A204.1 (cell line): ENCODE measurements at regions not wholly inside any gene's neighbourhood (a gene's known extent, or its start where the extent isn't known, plus 50 kb on each side); places are given as distances from the start of the nearest gene placed in this dataset.
"Not testable (repeated sequence)": the region's sequence is repeated elsewhere in the genome, so short reads cannot be mapped to it uniquely, and the experiment has no call there.

Source experiments
- FAIRE-seq: peaks from 2 replicates; lab custom pipeline; 2012; peaks lifted over from hg19 to GRCh38; lab: Jason Lieb, UNC

- FAIRE-seq, result no peak
These were observed 278.4 kb upstream of the DDX18 start for GRCh38 chr2:117536139-117536538.

- no peak for FAIRE-seq
These were observed 277.5 kb upstream of the DDX18 start for GRCh38 chr2:117537032-117537431.

GRCh38 chr2:117551858-117552257 lies 262.6 kb upstream of the DDX18 start:
- no peak for FAIRE-seq

GRCh38 chr2:117553448-117553847 lies 261.0 kb upstream of the DDX18 start:
- FAIRE-seq, result no peak

- no peak for FAIRE-seq
These were observed 258.5 kb upstream of the DDX18 start for GRCh38 chr2:117555965-117556364.

- FAIRE-seq, result no peak
These were observed 256.9 kb upstream of the DDX18 start for GRCh38 chr2:117557626-117558025.

DNA sequence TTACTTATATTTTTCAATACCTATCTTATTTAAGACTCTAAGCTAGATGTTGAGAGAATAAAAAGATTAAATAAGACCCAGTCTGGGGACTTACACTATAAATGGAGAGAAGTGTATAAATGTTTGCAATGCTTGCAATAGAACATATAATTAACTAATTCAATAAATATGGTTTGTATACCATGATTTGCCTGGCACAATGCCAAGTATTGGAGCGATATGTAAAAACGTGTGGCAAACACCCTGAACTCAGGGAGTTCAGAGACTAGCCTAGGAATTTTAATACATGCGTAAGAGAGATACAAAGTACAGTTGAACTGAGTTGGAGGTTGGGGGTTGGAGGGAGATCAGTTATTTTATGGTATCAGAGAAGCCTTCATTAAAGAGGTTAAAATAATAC lies 251.8 kb upstream of the DDX18 start:
- FAIRE-seq, result no peak

DNA sequence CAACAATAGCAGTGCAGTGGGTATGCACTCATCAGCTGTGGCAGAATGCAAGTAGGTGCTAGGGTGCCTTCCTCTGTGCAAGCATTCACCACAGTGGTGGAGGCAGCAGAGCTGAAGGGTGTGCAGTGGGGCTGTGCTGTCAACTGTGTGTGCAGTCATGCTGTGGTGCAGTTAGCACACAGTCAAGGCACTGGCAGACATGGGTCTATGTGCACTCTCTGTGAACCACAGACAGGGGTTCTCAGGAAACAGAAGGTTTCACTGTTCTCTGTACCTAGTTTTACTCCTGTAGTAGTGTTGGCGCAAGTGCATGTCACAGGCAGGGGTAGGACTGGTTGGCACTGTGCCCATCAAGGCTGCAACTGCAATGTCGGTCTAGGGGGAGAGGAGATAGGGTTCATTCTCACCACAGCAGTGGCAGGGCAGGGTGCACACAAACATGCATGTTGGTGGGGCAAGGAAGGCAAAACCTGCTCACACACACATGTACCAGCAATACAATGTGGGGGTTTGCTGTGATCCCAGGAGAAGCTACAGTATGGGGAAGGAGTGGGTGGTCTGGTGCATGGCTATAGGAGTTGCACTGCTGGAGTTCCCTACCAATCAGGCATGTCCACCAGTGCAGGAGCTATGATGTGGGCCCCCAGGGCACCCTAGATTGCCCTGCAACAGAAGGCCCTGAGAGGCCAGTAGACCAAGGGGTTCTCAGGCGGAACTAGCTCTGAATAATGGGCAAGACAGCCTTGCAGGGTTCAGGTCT lies 242.7 kb upstream of the DDX18 start:
- no peak for FAIRE-seq

GRCh38 chr2:117587310-117587709 lies 227.2 kb upstream of the DDX18 start:
- peak; percentile 57 for FAIRE-seq

- FAIRE-seq, result no peak
These were observed 211.4 kb upstream of the DDX18 start for GRCh38 chr2:117603060-117603459.

DNA sequence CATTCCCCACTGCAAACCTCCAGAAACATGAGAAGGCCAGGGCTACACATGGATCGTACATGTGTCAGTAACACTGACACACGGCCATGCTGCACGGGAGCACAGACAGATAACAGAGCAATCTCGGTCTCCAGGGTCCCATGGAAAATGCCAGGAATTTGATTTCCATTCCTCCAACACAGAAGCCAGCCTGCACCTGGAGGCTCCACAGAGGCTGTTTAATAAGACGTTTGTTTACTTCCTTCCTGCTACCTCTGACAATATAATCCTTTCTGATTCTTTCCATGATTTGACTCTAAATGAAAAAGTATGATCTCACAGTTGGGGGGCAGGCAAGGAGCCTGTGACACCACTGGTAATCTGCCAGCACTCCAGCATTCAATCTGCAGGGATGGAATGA lies 210.9 kb upstream of the DDX18 start:
- no peak for FAIRE-seq

- no peak for FAIRE-seq
These were observed 207.3 kb upstream of the DDX18 start for GRCh38 chr2:117607202-117607601.

DNA sequence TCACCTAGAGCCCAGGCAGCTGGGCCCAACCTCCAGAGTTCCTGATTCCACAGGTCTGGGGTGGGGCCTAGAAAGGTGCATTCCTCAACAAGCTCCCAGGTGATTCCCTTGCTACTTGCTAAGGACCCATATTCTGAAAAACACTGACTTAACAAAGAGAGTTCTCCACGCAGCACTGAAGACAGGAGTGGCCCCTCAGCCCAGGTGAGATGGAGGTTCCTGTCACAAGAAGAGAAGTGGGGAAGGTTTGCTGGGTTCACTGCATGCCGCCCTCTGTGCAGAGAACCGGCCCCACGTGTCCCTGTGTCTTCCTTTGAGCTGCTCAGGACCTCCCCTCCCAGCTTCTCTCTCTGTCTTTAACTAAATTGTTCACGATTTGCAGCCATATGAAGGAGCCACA lies 201.4 kb upstream of the DDX18 start:
- no peak for FAIRE-seq

- FAIRE-seq, result no peak
These were observed 200.2 kb upstream of the DDX18 start for GRCh38 chr2:117614296-117614695.

DNA sequence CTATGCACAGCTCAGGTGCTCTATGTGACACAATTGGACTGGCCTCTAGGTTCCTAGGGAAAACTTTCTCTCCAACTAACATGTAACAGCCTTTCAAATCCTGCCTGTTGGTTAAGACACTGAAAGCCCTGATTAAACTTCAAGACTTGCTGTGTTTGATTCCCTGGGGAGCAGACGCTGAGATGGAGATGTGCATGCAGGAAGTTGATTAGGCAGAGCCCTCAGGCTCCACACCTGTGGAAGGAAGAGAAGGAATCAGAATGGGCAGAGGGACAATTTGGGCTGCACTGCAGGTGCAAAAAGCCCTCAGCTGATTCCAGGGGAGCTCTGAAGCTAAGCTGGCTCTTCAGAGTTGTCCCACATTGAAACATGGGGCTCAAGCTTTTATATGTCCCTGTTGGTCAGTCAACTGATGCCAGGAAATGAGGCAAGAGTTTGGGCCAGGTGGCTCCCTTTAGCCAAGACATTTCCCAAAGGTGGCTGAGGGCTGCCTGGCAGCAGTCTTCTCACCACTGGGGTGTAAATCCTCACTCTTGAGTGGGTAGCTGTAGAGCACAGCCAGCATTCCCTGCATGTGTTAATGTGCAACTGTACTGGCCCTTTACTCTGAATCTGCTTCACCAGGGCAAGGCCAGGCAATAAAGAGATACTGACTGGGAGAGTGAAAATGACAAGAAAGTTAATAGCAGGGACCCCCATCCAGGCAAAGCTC lies 199.5 kb upstream of the DDX18 start:
- FAIRE-seq, result no peak

DNA sequence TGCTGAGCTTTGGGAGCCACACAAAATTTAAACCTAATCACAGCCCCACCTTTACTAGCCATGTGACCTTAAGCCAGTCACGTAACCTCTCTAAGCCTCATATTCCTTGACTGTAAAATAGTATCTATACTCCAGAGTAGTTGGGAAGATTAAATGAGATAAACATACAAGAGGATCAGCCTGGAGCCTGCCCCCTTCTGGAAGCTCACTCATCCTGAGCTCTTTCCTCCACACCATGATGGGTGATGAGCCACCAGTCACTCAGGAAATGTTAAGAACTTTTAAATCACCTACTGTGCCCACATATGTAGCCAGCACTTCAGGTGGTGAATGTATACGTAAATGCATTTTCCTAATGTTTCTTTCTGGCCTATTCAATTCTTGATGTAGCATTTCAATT lies 195.9 kb upstream of the DDX18 start:
- no peak for FAIRE-seq

DNA sequence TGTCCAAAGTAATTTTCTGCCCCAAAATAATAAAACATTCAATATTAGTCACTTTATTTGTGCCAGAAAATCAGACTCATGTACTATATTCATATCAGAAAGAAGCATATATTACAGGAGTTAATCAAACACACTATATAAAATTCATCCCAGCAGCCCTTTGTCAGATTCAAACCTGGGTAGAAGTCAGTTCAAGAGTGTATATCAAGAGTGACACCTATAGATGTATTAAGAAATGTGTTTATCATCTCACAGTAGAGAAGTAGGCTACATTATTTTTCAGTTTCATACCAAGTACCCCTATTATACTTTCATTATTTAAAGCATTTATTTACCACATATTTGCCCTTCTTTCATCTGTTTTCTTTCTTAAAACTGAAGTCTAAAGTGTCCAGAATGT lies 193.2 kb upstream of the DDX18 start:
- no peak for FAIRE-seq

DNA sequence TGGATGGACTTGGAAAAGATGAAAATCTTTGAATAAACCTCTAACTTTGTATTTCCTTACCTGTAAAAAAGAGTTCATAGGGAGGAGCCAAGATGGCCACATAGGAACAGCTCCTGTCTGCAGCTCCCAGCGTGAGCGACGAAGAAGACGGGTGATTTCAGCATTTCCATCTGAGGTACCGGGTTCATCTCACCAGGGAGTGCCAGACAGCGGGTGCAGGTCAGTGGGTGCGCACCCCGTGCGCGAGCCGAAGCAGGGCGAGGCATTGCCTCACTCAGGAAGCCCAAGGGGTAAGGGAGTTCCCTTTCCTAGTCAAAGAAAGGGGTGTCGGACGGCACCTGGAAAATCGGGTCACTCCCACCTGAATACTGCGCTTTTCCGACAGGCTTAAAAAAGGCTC lies 191.3 kb upstream of the DDX18 start:
- FAIRE-seq, result not testable (repeated sequence)

- FAIRE-seq, result no peak
These were observed 183.1 kb upstream of the DDX18 start for GRCh38 chr2:117631152-117631945.

DNA sequence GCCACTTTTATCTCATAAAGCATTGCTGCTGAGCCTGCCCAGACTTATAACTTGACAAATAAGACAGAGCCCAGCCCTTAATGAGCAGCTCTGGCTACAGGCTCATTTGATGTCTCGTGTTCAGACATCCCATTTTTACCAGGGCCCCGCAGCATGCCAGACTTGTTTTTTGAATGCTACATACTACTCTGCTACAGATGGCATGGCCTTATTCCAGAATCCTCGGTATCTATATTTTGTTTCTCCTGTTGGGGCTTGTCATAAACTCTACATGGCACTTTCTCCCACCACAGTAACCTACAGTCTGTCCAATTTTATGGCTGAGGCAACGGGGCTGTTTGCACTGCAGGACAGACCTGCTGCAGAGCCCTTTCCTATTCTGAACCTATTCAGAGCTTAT lies 179.0 kb upstream of the DDX18 start:
- FAIRE-seq, result no peak

DNA sequence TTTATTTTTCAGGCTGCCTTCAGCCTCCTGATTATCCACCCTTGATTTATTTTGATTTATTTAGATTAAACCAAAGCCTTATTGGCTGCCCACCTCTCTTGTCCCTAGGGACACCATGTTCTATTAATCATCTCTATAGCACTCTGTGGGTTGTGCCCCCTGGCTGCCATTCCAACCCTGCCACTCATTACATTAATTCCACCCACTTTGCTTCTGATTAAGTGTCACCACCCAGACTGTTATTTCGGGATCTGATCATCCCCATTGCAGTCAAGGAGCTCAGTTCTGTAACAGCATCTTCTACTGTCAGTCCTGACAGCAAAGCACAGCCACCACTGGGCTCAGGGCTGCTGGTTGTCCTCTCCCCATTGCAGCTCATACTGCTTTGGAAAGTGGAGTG lies 175.1 kb upstream of the DDX18 start:
- FAIRE-seq, result no peak

GRCh38 chr2:117644403-117644802 lies 170.1 kb upstream of the DDX18 start:
- FAIRE-seq, result no peak

DNA sequence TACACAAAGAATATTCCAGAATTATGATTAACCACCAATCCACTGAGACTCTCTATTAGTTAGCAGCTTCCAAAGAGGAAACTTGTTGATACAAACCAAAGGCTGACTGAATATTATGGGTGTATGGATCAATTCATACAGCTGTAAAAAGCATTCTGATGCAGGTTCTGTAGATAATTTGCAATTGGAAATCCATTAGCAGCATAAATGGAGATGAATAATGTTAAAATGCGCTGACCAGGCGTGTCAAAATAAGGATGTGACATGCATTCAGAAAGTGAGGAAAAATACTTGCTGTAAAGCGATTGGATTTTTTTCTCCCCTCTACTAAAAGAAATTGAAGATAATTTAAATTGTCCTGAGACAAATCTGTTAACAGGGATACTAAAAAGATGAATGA lies 169.0 kb upstream of the DDX18 start:
- FAIRE-seq, result no peak
